Body of pancreas (tissue), 4 donors: ENCODE measurements at regions not wholly inside any gene's neighbourhood (a gene's known extent, or its start where the extent isn't known, plus 50 kb on each side); places are given as distances from the start of the nearest gene placed in this dataset.

ENCODE experiments used
- ATAC-seq: fragments of 150-250 bp; one replicate; pipeline ENCODE4 v1.9.1; 2016
- DNase-seq, 4 donors: peaks; one replicate each; pipeline ENCODE4 v3.0.0-alpha.2; 2019
- H3K27ac ChIP-seq, 4 donors: fragments of 200-600 bp; sonication (generic); 1 replicate in 3 of 4; 2 replicates in 1 of 4; pipeline versions ENCODE4 v1.5.1 to v1.6.1; 2016 to 2019; ENCODE audit warnings: mild to moderate bottlenecking in 1 of 4, mixed read lengths in 1 of 4, moderate library complexity in 1 of 4
- H3K27me3 ChIP-seq, 2 donors: fragments of 200-600 bp; sonication (generic); one replicate each; pipeline ENCODE4 v1.6.0; 2016; ENCODE audit warnings: mild to moderate bottlenecking in 1 of 2
- H3K36me3 ChIP-seq, 2 donors: fragments of 200-600 bp; sonication (generic); replicated peaks in 1 of 2; 2 replicates each; pipeline ENCODE4 v1.5.1; 2016; ENCODE audit warnings: low read depth in 2 of 2; ENCODE audit not compliant: insufficient read depth in 1 of 2
- H3K4me1 ChIP-seq: fragments of 200-600 bp; sonication (generic); one replicate; pipeline ENCODE4 v1.6.0; 2016
- H3K4me3 ChIP-seq, 2 donors: fragments of 200-600 bp; sonication (generic); 1 replicate in 1 of 2; 2 replicates in 1 of 2; pipeline ENCODE4 v1.5.1; 2016 to 2019
- H3K9me3 ChIP-seq, 3 donors: fragments of 200-600 bp; sonication (generic); 1 replicate in 2 of 3; 2 replicates in 1 of 3; pipeline ENCODE4 v1.5.1; 2016
- CTCF ChIP-seq, 7 experiments: fragments of 450-650 bp in 4 of 7; fragments of 200-600 bp in 3 of 7; sonication (generic) in 3 of 7; IDR thresholded peaks; one replicate each; pipeline ENCODE4 v1.5.1; 2016 to 2019; ENCODE audit warnings: antibody characterized with exemption in 7 of 7
- POLR2A ChIP-seq, 3 donors: fragments of 450-650 bp; IDR thresholded peaks; one replicate each; pipeline ENCODE4 v1.6.1; 2016; ENCODE audit warnings: antibody characterized with exemption in 3 of 3, mild to moderate bottlenecking in 2 of 3
- WGBS, 2 donors: methylation state at CpG; one replicate each; pipeline ENCODE4 v1.1.5; 2017; 5-methylcytosine and 5-hydroxymethylcytosine counted together
- intact Hi-C: fragments of 100-400 bp; cut with DNase I; formaldehyde crosslinking; loops from one replicate; pipeline ENCODE4 v1.15.1; 2023

- Histone ChIP-seq H3K36me3 (no peaks in the 10 kb centered on the region), H3K4me3 (no peak overlapping the region), H3K27ac (no peak overlapping the region), H3K27me3 (no peaks in the 10 kb centered on the region), H3K9me3 (no peaks in the 10 kb centered on the region), H3K4me1 (no peaks in the 10 kb centered on the region)
- ATAC-seq, result no peak
- TF ChIP-seq POLR2A (IDR thresholded peaks at IDR 0.05) (no peak), CTCF (IDR thresholded peaks at IDR 0.05) (no peak)
- DNase-seq, result no peak
- intact Hi-C loops, result no loop called here
These were observed 87.9 kb upstream of the GRIA1 start for GRCh38 chr5:153402550-153402949.

- no peak for ATAC-seq
- intact Hi-C loops, result no loop called here
These were observed 87.0 kb upstream of the GRIA1 start for GRCh38 chr5:153403470-153403869.

GRCh38 chr5:153404747-153405146 is 85.7 kb upstream of the GRIA1 start:
- H3K36me3 ChIP-seq, result no peaks in the 10 kb centered on the region
- ATAC-seq, result no peak
- no peaks in the 10 kb centered on the region for H3K9me3 ChIP-seq
- no peak overlapping the region for H3K27ac ChIP-seq
- no peaks in the 10 kb centered on the region for H3K4me1 ChIP-seq
- intact Hi-C loops, result no loop called here
- WGBS, 2 donors, result 64 to 70% methylated on average over 6 to 7 of the region's 7 CpGs
- DNase-seq, result no peak
- no peak for TF ChIP-seq POLR2A (IDR thresholded peaks at IDR 0.05)
- TF ChIP-seq CTCF (IDR thresholded peaks at IDR 0.05), result no peak
- no peaks in the 10 kb centered on the region for H3K27me3 ChIP-seq
- no peak overlapping the region for H3K4me3 ChIP-seq

More at GRCh38 chr5:153403470-153403869, 87.0 kb upstream of the GRIA1 start:
- H3K36me3 ChIP-seq, result no peaks in the 10 kb centered on the region
- DNase-seq, result no peak
- TF ChIP-seq POLR2A (IDR thresholded peaks at IDR 0.05), result no peak
- no peak for TF ChIP-seq CTCF (IDR thresholded peaks at IDR 0.05)
- H3K27me3 ChIP-seq, result no peaks in the 10 kb centered on the region
- no peak overlapping the region for H3K4me3 ChIP-seq
- H3K9me3 ChIP-seq, result no peaks in the 10 kb centered on the region
- no peak overlapping the region for H3K27ac ChIP-seq
- no peaks in the 10 kb centered on the region for H3K4me1 ChIP-seq

GRCh38 chr5:153421676-153422075 is 68.8 kb upstream of the GRIA1 start:
- TF ChIP-seq CTCF (IDR thresholded peaks at IDR 0.05), result no peak

GRCh38 chr5:153425914-153426313 is 64.6 kb upstream of the GRIA1 start:
- Histone ChIP-seq H3K9me3 (no peaks in the 10 kb centered on the region), H3K4me3 (no peak overlapping the region), H3K27me3 (no peaks in the 10 kb centered on the region), H3K27ac (no peak overlapping the region), H3K36me3 (no peaks in the 10 kb centered on the region), H3K4me1 (no peaks in the 10 kb centered on the region)
- DNase-seq, result no peak
- no peak for TF ChIP-seq POLR2A (IDR thresholded peaks at IDR 0.05)
- WGBS, 2 donors, result 5 to 13% methylated on average over 1 of the region's 1 CpG
- intact Hi-C loops, result no loop called here
- no peak for ATAC-seq

More at GRCh38 chr5:153421676-153422075, 68.8 kb upstream of the GRIA1 start:
- Histone ChIP-seq H3K36me3 (no peaks in the 10 kb centered on the region), H3K27ac (no peak overlapping the region), H3K4me3 (no peak overlapping the region), H3K9me3 (no peaks in the 10 kb centered on the region), H3K27me3 (no peaks in the 10 kb centered on the region), H3K4me1 (no peaks in the 10 kb centered on the region)
- intact Hi-C loops, result no loop called here
- no peak for ATAC-seq
- no peak for DNase-seq
